ENCODE measurements at regions not wholly inside any gene's neighbourhood (a gene's known extent, or its start where the extent isn't known, plus 50 kb on each side); places are given as distances from the start of the nearest gene placed in this dataset.

DNA sequence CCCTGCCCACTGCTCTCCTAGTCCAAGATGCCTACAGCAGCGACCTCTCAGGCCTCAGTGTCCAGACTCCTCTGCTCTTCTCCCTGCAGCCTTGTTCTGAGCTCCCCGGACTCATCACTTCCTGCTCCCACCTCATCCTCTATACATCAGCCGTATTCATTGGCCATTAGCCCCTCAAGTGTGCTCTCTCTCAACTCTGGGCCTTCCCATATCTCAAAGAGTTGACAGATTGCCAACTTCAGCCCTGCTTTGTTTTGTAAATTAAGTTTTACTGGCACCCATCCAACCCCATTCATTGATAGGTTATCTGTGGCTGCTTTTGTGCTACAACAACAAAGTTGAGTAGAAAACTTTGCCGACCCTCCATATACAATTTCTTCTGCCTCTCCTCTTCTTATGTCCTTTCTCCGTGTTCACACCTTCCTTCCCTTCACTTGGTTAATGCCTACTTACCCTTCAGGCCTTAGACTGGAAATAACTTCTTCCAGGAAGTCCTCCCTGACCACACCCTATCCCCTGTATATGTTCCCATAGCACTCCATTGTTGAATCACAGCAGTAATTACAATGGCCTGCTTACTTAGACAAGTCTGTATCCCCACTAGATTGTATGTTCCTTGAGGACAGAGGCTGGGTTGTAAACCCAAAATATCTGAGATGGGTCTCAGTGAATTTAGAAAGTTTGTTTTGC lies 63.4 kb upstream of the TANC2 start:
- no peak overlapping the region for H3K4me3 ChIP-seq (ENCODE audit: control insufficient read depth in 1 of 7, extremely low read depth in 1 of 7, insufficient read depth in 4 of 7, low read depth in 2 of 7, low read length in 6 of 7)
- no peaks in the 10 kb centered on the region for H3K4me1 ChIP-seq (ENCODE audit: control extremely low read depth in 1 of 4, control insufficient read depth in 4 of 4, insufficient read depth in 4 of 4, low read length in 3 of 4)
- no peak for DNase-seq
- 94% methylated on average over 4 of the region's 5 CpGs for WGBS (ENCODE audit: insufficient coverage)
- H3K9me3 ChIP-seq (ENCODE audit: control extremely low read depth in 1 of 5, control insufficient read depth in 4 of 5, insufficient read depth in 2 of 5, low read depth in 1 of 5, low read length in 4 of 5) = no peaks in the 10 kb centered on the region
- H3K27ac ChIP-seq (ENCODE audit: insufficient read depth in 1 of 2, low read depth in 1 of 2, low read length in 2 of 2, poor library complexity in 1 of 2, severe bottlenecking in 2 of 2) = no peak overlapping the region
- CTCF ChIA-PET = no interaction called here
- H3K36me3 ChIP-seq (ENCODE audit: control insufficient read depth in 4 of 4, insufficient read depth in 4 of 4, low read length in 3 of 4) = no peaks in the 10 kb centered on the region
- POLR2A ChIA-PET = no interaction called here
- H3K27me3 ChIP-seq (replicated peaks in 2 of 5; ENCODE audit: control insufficient read depth in 4 of 5, insufficient read depth in 5 of 5, low read length in 4 of 5) = peaks cover 0 to under 1% (median 0%) of the 10 kb centered on the region in 5 experiments

DNA sequence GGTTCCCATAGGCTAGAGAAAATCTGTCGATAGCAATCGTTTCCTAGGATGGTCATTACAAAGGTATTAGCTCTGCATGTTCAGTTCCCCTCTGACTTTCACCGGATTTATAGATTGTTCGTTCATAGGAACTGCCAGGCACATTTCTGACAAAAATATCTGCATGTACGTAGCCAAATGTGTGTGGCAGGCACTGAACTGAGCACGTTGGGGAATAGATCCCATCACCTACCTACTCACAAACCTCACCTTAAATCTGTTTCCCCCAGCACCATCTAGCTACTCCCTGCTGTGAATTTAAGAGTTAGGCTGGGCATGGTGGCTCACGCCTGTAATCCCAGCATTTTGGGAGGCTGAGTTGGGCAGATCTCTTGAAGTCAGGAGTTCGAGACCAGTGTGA lies 64.5 kb upstream of the TANC2 start:
- no peak for DNase-seq
- Histone ChIP-seq H3K9me3 (ENCODE audit: control extremely low read depth in 1 of 5, control insufficient read depth in 4 of 5, insufficient read depth in 2 of 5, low read depth in 1 of 5, low read length in 4 of 5) (no peaks in the 10 kb centered on the region), H3K27me3 (replicated peaks in 2 of 5; ENCODE audit: control insufficient read depth in 4 of 5, insufficient read depth in 5 of 5, low read length in 4 of 5) (no peaks in the 10 kb centered on the region), H3K4me3 (ENCODE audit: control insufficient read depth in 1 of 7, extremely low read depth in 1 of 7, insufficient read depth in 4 of 7, low read depth in 2 of 7, low read length in 6 of 7) (no peak overlapping the region), H3K27ac (ENCODE audit: insufficient read depth in 1 of 2, low read depth in 1 of 2, low read length in 2 of 2, poor library complexity in 1 of 2, severe bottlenecking in 2 of 2) (no peak overlapping the region), H3K36me3 (ENCODE audit: control insufficient read depth in 4 of 4, insufficient read depth in 4 of 4, low read length in 3 of 4) (no peaks in the 10 kb centered on the region), H3K4me1 (ENCODE audit: control extremely low read depth in 1 of 4, control insufficient read depth in 4 of 4, insufficient read depth in 4 of 4, low read length in 3 of 4) (no peaks in the 10 kb centered on the region)
- ChIA-PET CTCF (no interaction called here), POLR2A (interaction anchor here (0.6 kb wide), 1 partner anchor 45 kb away, joined by 6 read pairs; no protein-coding TSS in a partner anchor)
- WGBS (ENCODE audit: insufficient coverage) = 98% methylated on average over 7 of the region's 8 CpGs

DNA sequence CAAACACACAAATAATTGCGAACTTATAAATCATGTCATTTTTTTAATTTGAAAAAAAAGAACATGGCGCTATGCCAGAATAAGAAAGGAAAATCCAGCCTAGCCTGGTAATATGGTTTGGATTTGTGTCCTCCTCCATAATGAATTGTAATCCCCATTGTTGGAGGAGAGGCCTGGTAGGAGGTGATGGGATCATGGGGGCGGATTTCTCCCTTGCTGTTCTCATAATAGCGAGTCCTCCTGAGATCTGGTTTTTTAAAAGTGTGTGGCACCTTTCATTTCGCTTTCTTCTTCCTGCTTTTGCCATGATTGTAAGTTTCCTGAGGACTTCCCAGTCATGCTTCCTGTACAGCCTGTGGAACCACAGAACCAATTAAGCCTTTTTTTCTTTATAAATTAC lies 65.9 kb upstream of the TANC2 start:
- Histone ChIP-seq H3K4me1 (ENCODE audit: control extremely low read depth in 1 of 4, control insufficient read depth in 4 of 4, insufficient read depth in 4 of 4, low read length in 3 of 4) (no peaks in the 10 kb centered on the region), H3K4me3 (ENCODE audit: control insufficient read depth in 1 of 7, extremely low read depth in 1 of 7, insufficient read depth in 4 of 7, low read depth in 2 of 7, low read length in 6 of 7) (no peak overlapping the region), H3K9me3 (ENCODE audit: control extremely low read depth in 1 of 5, control insufficient read depth in 4 of 5, insufficient read depth in 2 of 5, low read depth in 1 of 5, low read length in 4 of 5) (no peaks in the 10 kb centered on the region), H3K36me3 (ENCODE audit: control insufficient read depth in 4 of 4, insufficient read depth in 4 of 4, low read length in 3 of 4) (no peaks in the 10 kb centered on the region), H3K27ac (ENCODE audit: insufficient read depth in 1 of 2, low read depth in 1 of 2, low read length in 2 of 2, poor library complexity in 1 of 2, severe bottlenecking in 2 of 2) (no peak overlapping the region), H3K27me3 (replicated peaks in 2 of 5; ENCODE audit: control insufficient read depth in 4 of 5, insufficient read depth in 5 of 5, low read length in 4 of 5) (no peaks in the 10 kb centered on the region)
- ChIA-PET CTCF (no interaction called here), POLR2A (interaction anchor here (0.6 kb wide), 1 partner anchor 650 kb away, joined by 3 read pairs; the partner anchor contains the start of gene DCAF7)
- DNase-seq = no peak
- 100% methylated on average over 2 of the region's 5 CpGs for WGBS (ENCODE audit: insufficient coverage)

DNA sequence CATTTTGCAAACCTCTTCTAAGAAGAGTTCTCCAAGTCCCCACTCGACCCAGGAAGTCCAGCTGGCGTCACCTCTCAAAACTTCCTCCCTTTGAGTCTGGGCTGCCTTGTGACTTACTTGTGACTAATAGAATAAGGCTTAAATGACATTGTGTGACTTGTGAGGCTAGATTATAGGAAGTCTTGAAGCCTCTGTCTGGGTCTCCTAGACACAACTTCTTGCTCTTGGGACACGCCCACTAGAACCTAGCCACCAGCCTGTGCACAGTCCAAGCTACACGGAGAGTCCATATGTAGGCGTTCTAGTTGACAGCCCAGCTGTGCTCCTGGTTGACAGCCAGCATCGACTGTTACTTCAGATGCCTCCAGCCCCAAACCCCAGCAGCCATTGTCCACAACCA lies 66.7 kb upstream of the TANC2 start:
- Histone ChIP-seq H3K9me3 (ENCODE audit: control extremely low read depth in 1 of 5, control insufficient read depth in 4 of 5, insufficient read depth in 2 of 5, low read depth in 1 of 5, low read length in 4 of 5) (no peaks in the 10 kb centered on the region), H3K27ac (ENCODE audit: insufficient read depth in 1 of 2, low read depth in 1 of 2, low read length in 2 of 2, poor library complexity in 1 of 2, severe bottlenecking in 2 of 2) (no peak overlapping the region), H3K36me3 (ENCODE audit: control insufficient read depth in 4 of 4, insufficient read depth in 4 of 4, low read length in 3 of 4) (no peaks in the 10 kb centered on the region), H3K4me1 (ENCODE audit: control extremely low read depth in 1 of 4, control insufficient read depth in 4 of 4, insufficient read depth in 4 of 4, low read length in 3 of 4) (no peaks in the 10 kb centered on the region), H3K4me3 (ENCODE audit: control insufficient read depth in 1 of 7, extremely low read depth in 1 of 7, insufficient read depth in 4 of 7, low read depth in 2 of 7, low read length in 6 of 7) (no peak overlapping the region), H3K27me3 (replicated peaks in 2 of 5; ENCODE audit: control insufficient read depth in 4 of 5, insufficient read depth in 5 of 5, low read length in 4 of 5) (no peaks in the 10 kb centered on the region)
- DNase-seq = no peak
- 100% methylated on average over 2 of the region's 6 CpGs for WGBS (ENCODE audit: insufficient coverage)
- POLR2A ChIA-PET = interaction anchor here (0.6 kb wide), 1 partner anchor 651 kb away, joined by 3 read pairs; the partner anchor contains the start of gene DCAF7
- CTCF ChIA-PET = no interaction called here

DNA sequence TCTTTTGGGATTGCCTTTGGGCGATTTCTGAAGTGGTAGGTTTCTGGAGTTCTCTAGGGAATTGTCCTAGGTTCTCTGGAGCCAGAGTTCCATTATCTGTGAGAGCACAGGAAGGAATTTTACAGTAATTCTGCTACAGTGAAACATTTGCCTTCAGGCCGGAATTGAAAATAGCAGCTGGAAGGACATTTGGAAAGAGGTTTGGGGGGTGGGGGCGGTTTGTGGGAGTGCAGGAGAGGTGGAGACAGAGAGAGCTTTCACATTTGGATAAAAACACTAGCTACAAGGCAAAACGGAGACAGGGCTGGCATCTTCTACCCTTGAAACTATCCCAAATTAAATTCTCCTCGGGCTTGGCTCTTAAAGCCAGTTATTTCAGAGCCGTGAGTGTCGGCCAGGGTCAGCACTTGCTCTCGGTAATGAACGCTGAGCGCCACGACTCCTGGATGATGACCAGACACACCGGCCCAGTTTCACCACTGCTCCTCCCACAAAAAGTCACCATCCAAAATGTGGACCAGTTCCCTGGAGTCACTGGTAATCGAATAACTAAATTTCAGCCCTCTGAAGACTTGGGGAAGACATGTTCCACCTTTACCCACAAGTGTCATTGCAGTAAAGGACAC lies 67.7 kb upstream of the TANC2 start:
- no peak overlapping the region for H3K4me3 ChIP-seq (ENCODE audit: control insufficient read depth in 1 of 7, extremely low read depth in 1 of 7, insufficient read depth in 4 of 7, low read depth in 2 of 7, low read length in 6 of 7)
- 93% methylated on average over 13 of the region's 13 CpGs for WGBS (ENCODE audit: insufficient coverage)
- ChIA-PET POLR2A (no interaction called here), CTCF (no interaction called here)
- no peak for DNase-seq
- no peak overlapping the region for H3K27ac ChIP-seq (ENCODE audit: insufficient read depth in 1 of 2, low read depth in 1 of 2, low read length in 2 of 2, poor library complexity in 1 of 2, severe bottlenecking in 2 of 2)
- H3K27me3 ChIP-seq (replicated peaks in 2 of 5; ENCODE audit: control insufficient read depth in 4 of 5, insufficient read depth in 5 of 5, low read length in 4 of 5) = no peaks in the 10 kb centered on the region
- peaks cover 0 to 5% (median 2%) of the 10 kb centered on the region in 4 experiments for H3K4me1 ChIP-seq (ENCODE audit: control extremely low read depth in 1 of 4, control insufficient read depth in 4 of 4, insufficient read depth in 4 of 4, low read length in 3 of 4)
- H3K9me3 ChIP-seq (ENCODE audit: control extremely low read depth in 1 of 5, control insufficient read depth in 4 of 5, insufficient read depth in 2 of 5, low read depth in 1 of 5, low read length in 4 of 5) = no peaks in the 10 kb centered on the region
- no peaks in the 10 kb centered on the region for H3K36me3 ChIP-seq (ENCODE audit: control insufficient read depth in 4 of 4, insufficient read depth in 4 of 4, low read length in 3 of 4)

DNA sequence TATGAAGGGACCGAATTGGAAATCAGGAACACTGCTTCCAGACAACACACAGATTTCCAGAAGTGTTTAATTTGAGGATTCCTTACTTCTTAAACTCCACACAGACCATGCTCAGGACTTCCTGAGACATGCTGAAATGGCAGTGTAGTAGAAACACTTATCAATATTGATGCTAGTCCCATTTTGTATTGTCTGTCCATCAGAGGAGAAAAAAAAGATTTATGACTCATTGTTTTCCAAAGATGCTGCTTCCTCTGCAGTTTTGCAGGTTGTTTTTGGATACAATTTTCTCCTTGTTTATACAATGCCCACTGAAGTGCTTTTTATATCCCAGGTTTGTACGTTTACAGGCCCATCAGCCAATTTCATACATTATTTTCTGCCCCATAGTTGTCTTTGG lies 68.3 kb upstream of the TANC2 start:
- POLR2A ChIA-PET = no interaction called here
- no CpG with 5 or more reads among the region's 2 CpGs for WGBS (ENCODE audit: insufficient coverage)
- no peak overlapping the region for H3K4me3 ChIP-seq (ENCODE audit: control insufficient read depth in 1 of 7, extremely low read depth in 1 of 7, insufficient read depth in 4 of 7, low read depth in 2 of 7, low read length in 6 of 7)
- H3K36me3 ChIP-seq (ENCODE audit: control insufficient read depth in 4 of 4, insufficient read depth in 4 of 4, low read length in 3 of 4) = no peaks in the 10 kb centered on the region
- no peak overlapping the region for H3K27ac ChIP-seq (ENCODE audit: insufficient read depth in 1 of 2, low read depth in 1 of 2, low read length in 2 of 2, poor library complexity in 1 of 2, severe bottlenecking in 2 of 2)
- CTCF ChIA-PET = no interaction called here
- H3K27me3 ChIP-seq (replicated peaks in 2 of 5; ENCODE audit: control insufficient read depth in 4 of 5, insufficient read depth in 5 of 5, low read length in 4 of 5) = no peaks in the 10 kb centered on the region
- DNase-seq = no peak
- peaks cover under 1 to 11% (median 7%) of the 10 kb centered on the region in 4 experiments for H3K4me1 ChIP-seq (ENCODE audit: control extremely low read depth in 1 of 4, control insufficient read depth in 4 of 4, insufficient read depth in 4 of 4, low read length in 3 of 4)
- no peaks in the 10 kb centered on the region for H3K9me3 ChIP-seq (ENCODE audit: control extremely low read depth in 1 of 5, control insufficient read depth in 4 of 5, insufficient read depth in 2 of 5, low read depth in 1 of 5, low read length in 4 of 5)

All from common myeloid progenitor, CD34-positive (primary cell).